ENCODE measurements at regions not wholly inside any gene's neighbourhood (a gene's known extent, or its start where the extent isn't known, plus 50 kb on each side); places are given as distances from the start of the nearest gene placed in this dataset.
"Not testable (repeated sequence)": the region's sequence is repeated elsewhere in the genome, so short reads cannot be mapped to it uniquely, and the experiment has no call there.

GRCh38 chr9:25010027-25010662 lies 464.4 kb upstream of the IZUMO3 start:
- H3K9me3 Mint-ChIP-seq = peaks cover 10 to 22% of the 10 kb centered on the region in 2 donors
- WGBS (ENCODE audit: insufficient coverage) = no CpG with 5 or more reads among the region's 2 CpGs
- H3K27ac ChIP-seq (ENCODE audit: low read length) = no peak overlapping the region

DNA sequence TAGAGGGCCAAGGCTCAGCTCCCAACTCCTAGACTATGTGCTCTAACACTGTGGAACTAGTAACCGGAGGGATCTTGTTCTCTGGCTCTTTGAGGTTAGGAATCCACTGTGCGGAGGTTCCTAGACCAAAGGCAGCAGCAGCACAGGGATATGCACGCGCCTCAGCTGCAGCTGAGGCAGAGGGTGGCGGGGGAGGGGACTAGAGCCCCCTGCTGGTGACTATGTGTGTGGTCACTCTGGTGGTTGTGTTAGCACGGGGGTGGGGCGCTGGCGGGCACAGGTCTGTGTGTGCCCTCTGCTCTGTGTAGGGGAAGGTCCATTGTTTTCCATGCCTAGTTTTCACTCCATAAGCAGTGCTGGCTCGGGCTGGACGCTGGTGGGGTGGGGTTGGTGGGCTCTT lies 458.0 kb upstream of the IZUMO3 start:
- Mint-ChIP-seq H3K4me3 (no peak overlapping the region), H3K27ac (no peak overlapping the region), H3K9me3 (peaks cover 17 to 33% of the 10 kb centered on the region in 2 donors), H3K4me1 (no peaks in the 10 kb centered on the region), H3K27me3 (ENCODE audit: low read depth in 2 of 2) (no peaks in the 10 kb centered on the region), H3K36me3 (peaks cover 9% of the 10 kb centered on the region)
- intact Hi-C loops (cut with micrococcal nuclease) = no loop called here
- no peak overlapping the region for H3K4me3 ChIP-seq (ENCODE audit: low read length)
- TF ChIP-seq, protein P1, sequence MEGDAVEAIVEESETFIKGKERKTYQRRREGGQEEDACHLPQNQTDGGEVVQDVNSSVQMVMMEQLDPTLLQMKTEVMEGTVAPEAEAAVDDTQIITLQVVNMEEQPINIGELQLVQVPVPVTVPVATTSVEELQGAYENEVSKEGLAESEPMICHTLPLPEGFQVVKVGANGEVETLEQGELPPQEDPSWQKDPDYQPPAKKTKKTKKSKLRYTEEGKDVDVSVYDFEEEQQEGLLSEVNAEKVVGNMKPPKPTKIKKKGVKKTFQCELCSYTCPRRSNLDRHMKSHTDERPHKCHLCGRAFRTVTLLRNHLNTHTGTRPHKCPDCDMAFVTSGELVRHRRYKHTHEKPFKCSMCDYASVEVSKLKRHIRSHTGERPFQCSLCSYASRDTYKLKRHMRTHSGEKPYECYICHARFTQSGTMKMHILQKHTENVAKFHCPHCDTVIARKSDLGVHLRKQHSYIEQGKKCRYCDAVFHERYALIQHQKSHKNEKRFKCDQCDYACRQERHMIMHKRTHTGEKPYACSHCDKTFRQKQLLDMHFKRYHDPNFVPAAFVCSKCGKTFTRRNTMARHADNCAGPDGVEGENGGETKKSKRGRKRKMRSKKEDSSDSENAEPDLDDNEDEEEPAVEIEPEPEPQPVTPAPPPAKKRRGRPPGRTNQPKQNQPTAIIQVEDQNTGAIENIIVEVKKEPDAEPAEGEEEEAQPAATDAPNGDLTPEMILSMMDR (IDR thresholded peaks at IDR 0.05) = no peak
- no peaks in the 10 kb centered on the region for H3K4me1 ChIP-seq (ENCODE audit: control insufficient read depth, insufficient read depth, low read length)
- 71% methylated on average over 10 of the region's 10 CpGs for WGBS (ENCODE audit: insufficient coverage)
- ATAC-seq = no peak
- H3K27me3 ChIP-seq (ENCODE audit: control insufficient read depth, insufficient read depth, low read length) = no peaks in the 10 kb centered on the region
- peaks cover 8% of the 10 kb centered on the region for H3K9me3 ChIP-seq (ENCODE audit: control insufficient read depth, insufficient read depth, low read length)
- H3K36me3 ChIP-seq (ENCODE audit: control insufficient read depth, insufficient read depth, low read length) = no peaks in the 10 kb centered on the region
- no peak overlapping the region for H3K27ac ChIP-seq (ENCODE audit: low read length)
- no peak for DNase-seq

More at GRCh38 chr9:25010027-25010662, 464.4 kb upstream of the IZUMO3 start:
- intact Hi-C loops (cut with micrococcal nuclease) = no loop called here
- Mint-ChIP-seq H3K4me1 (no peaks in the 10 kb centered on the region), H3K27me3 (ENCODE audit: low read depth in 2 of 2) (no peaks in the 10 kb centered on the region), H3K36me3 (peaks cover 7% of the 10 kb centered on the region), H3K27ac (no peak overlapping the region), H3K4me3 (no peak overlapping the region)
- Histone ChIP-seq H3K36me3 (ENCODE audit: control insufficient read depth, insufficient read depth, low read length) (no peaks in the 10 kb centered on the region), H3K27me3 (ENCODE audit: control insufficient read depth, insufficient read depth, low read length) (no peaks in the 10 kb centered on the region), H3K9me3 (ENCODE audit: control insufficient read depth, insufficient read depth, low read length) (no peaks in the 10 kb centered on the region), H3K4me3 (ENCODE audit: low read length) (no peak overlapping the region), H3K4me1 (ENCODE audit: control insufficient read depth, insufficient read depth, low read length) (no peaks in the 10 kb centered on the region)
- DNase-seq (no peak), ATAC-seq (no peak)
- TF ChIP-seq, protein P1 (IDR thresholded peaks at IDR 0.05) = no peak

DNA sequence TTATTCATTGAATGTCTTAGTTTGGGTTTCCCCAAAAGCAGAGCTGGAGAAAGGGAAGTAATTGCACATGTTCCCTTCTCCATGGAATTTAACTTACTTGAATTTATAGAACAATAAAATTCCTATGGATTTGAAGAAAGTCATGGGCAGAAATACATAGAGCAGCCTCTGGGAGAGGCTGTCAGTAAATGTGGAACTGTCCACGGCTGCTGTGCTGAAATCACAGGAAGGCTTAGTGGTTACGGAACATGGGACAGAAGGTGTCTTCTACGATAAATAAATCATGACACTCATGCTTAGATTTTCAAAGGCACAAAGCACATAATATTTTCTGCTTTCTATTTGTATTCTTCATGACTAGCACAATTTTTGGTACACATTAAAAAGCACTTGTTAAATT lies 440.6 kb upstream of the IZUMO3 start:
- no peaks in the 10 kb centered on the region for H3K36me3 ChIP-seq (ENCODE audit: control insufficient read depth, insufficient read depth, low read length)
- peaks cover 22% of the 10 kb centered on the region for H3K36me3 Mint-ChIP-seq
- H3K27ac ChIP-seq (ENCODE audit: low read length) = no peak overlapping the region
- peaks cover 14 to 25% of the 10 kb centered on the region in 2 donors for H3K9me3 Mint-ChIP-seq
- no peaks in the 10 kb centered on the region for H3K4me1 ChIP-seq (ENCODE audit: control insufficient read depth, insufficient read depth, low read length)
- H3K4me3 Mint-ChIP-seq = no peak overlapping the region
- DNase-seq (no peak), ATAC-seq (no peak)
- H3K27ac Mint-ChIP-seq = no peak overlapping the region
- H3K27me3 Mint-ChIP-seq (ENCODE audit: low read depth in 2 of 2) = no peaks in the 10 kb centered on the region
- WGBS (ENCODE audit: insufficient coverage) = 80% methylated on average over 3 of the region's 3 CpGs
- TF ChIP-seq, protein P1 (IDR thresholded peaks at IDR 0.05) = no peak
- no peaks in the 10 kb centered on the region for H3K9me3 ChIP-seq (ENCODE audit: control insufficient read depth, insufficient read depth, low read length)
- no peaks in the 10 kb centered on the region for H3K4me1 Mint-ChIP-seq
- intact Hi-C loops (cut with micrococcal nuclease) = no loop called here
- H3K4me3 ChIP-seq (ENCODE audit: low read length) = no peak overlapping the region
- no peaks in the 10 kb centered on the region for H3K27me3 ChIP-seq (ENCODE audit: control insufficient read depth, insufficient read depth, low read length)

GRCh38 chr9:24970780-24971179 lies 425.1 kb upstream of the IZUMO3 start:
- ATAC-seq; H3K36me3 ChIP-seq (ENCODE audit: control insufficient read depth, insufficient read depth, low read length); H3K27me3 ChIP-seq (ENCODE audit: control insufficient read depth, insufficient read depth, low read length); H3K27ac ChIP-seq (ENCODE audit: low read length); H3K4me1 ChIP-seq (ENCODE audit: control insufficient read depth, insufficient read depth, low read length); H3K27me3 Mint-ChIP-seq (ENCODE audit: low read depth in 2 of 2); H3K9me3 ChIP-seq (ENCODE audit: control insufficient read depth, insufficient read depth, low read length); intact Hi-C loops (cut with micrococcal nuclease); H3K27ac Mint-ChIP-seq; DNase-seq; H3K4me1 Mint-ChIP-seq; H3K4me3 Mint-ChIP-seq; H3K4me3 ChIP-seq (ENCODE audit: low read length): not testable (repeated sequence)
- Mint-ChIP-seq H3K36me3 (peaks cover 11% of the 10 kb centered on the region), H3K9me3 (peaks cover 20 to 31% of the 10 kb centered on the region in 2 donors)
- 97% methylated on average over 8 of the region's 8 CpGs for WGBS (ENCODE audit: insufficient coverage)

Data from natural killer cell (primary cell).